Body of pancreas (tissue), 4 donors: ENCODE measurements at regions not wholly inside any gene's neighbourhood (a gene's known extent, or its start where the extent isn't known, plus 50 kb on each side); places are given as distances from the start of the nearest gene placed in this dataset.

Source experiments
- CTCF ChIP-seq, 7 experiments: fragments of 450-650 bp in 4 of 7; fragments of 200-600 bp in 3 of 7; sonication (generic) in 3 of 7; IDR thresholded peaks; one replicate each; pipeline ENCODE4 v1.5.1; 2016 to 2019; ENCODE audit warnings: antibody characterized with exemption in 7 of 7
- POLR2A ChIP-seq, 3 donors: fragments of 450-650 bp; IDR thresholded peaks; one replicate each; pipeline ENCODE4 v1.6.1; 2016; ENCODE audit warnings: antibody characterized with exemption in 3 of 3, mild to moderate bottlenecking in 2 of 3

- TF ChIP-seq POLR2A (IDR thresholded peaks at IDR 0.05) (no peak), CTCF (IDR thresholded peaks at IDR 0.05) (no peak)
These were observed 481.9 kb downstream of the C6orf118 start for GRCh38 chr6:164827537-164827936.
